Kidney (tissue), 13 donors: ENCODE measurements at regions not wholly inside any gene's neighbourhood (a gene's known extent, or its start where the extent isn't known, plus 50 kb on each side); places are given as distances from the start of the nearest gene placed in this dataset.

ENCODE experiments used
- DNase-seq, 5 donors: peaks; one replicate each; pipeline ENCODE4 v3.0.0-alpha.2; 2013 to 2020
- FAIRE-seq: peaks from 2 replicates; lab custom pipeline; 2012; peaks lifted over from hg19 to GRCh38; lab: Jason Lieb, UNC
- H3K27ac ChIP-seq, 2 donors: one replicate each; pipeline ENCODE4 v1.7.0; 2013; ENCODE audit warnings: low read depth in 2 of 2, low read length in 2 of 2, inconsistent platforms in 1 of 2
- H3K27me3 ChIP-seq: one replicate; pipeline ENCODE4 v1.7.1; 2013; ENCODE audit warnings: low read length, inconsistent platforms; ENCODE audit not compliant: control insufficient read depth, insufficient read depth
- H3K36me3 ChIP-seq, 3 donors: one replicate each; pipeline versions ENCODE4 v1.7.0 to v1.7.1; 2013; ENCODE audit warnings: low read length in 3 of 3, control low read depth in 1 of 3, inconsistent platforms in 1 of 3; ENCODE audit not compliant: insufficient read depth in 3 of 3, control insufficient read depth in 2 of 3
- H3K4me1 ChIP-seq, 3 donors: one replicate each; pipeline versions ENCODE4 v1.7.0 to v1.7.1; 2013; ENCODE audit warnings: low read length in 3 of 3, inconsistent platforms in 1 of 3, low read depth in 1 of 3; ENCODE audit not compliant: control insufficient read depth in 2 of 3, insufficient read depth in 2 of 3
- H3K4me3 ChIP-seq, 3 donors: one replicate each; pipeline versions ENCODE4 v1.7.0 to v1.8.1; 2013; ENCODE audit warnings: low read length in 3 of 3, control low read depth in 1 of 3, inconsistent platforms in 1 of 3
- H3K9ac ChIP-seq, 3 donors: one replicate each; pipeline versions ENCODE4 v1.7.0 to v1.7.1; 2013; ENCODE audit warnings: low read length in 3 of 3, control low read depth in 1 of 3, inconsistent platforms in 1 of 3
- H3K9me3 ChIP-seq, 3 donors: one replicate each; pipeline versions ENCODE4 v1.7.0 to v1.7.1; 2013; ENCODE audit warnings: low read length in 3 of 3, control low read depth in 1 of 3, inconsistent platforms in 1 of 3; ENCODE audit not compliant: control insufficient read depth in 2 of 3, insufficient read depth in 1 of 3
- intact Hi-C: fragments of 100-400 bp; cut with DNase I; formaldehyde crosslinking; loops from one replicate; pipeline ENCODE4 v1.11.1; 2022
- TF ChIP-seq, protein P1 (sequence below): IDR thresholded peaks from 3 replicates; pipeline ENCODE4 v1.5.1; 2012; ENCODE audit warnings: mild to moderate bottlenecking, moderate library complexity, borderline replicate concordance; ENCODE audit not compliant: insufficient read depth; ENCODE audit errors: extremely low read depth
- donor health status: control.
- donor health status: control.
- donor health status: control.
- donor health status: control.
- donor health status: control.
- donor health status: DM: yes; HTN: yes; CAD: no.
- donor health status: Normal renal cell carcinoma (clear cell type).

DNA sequence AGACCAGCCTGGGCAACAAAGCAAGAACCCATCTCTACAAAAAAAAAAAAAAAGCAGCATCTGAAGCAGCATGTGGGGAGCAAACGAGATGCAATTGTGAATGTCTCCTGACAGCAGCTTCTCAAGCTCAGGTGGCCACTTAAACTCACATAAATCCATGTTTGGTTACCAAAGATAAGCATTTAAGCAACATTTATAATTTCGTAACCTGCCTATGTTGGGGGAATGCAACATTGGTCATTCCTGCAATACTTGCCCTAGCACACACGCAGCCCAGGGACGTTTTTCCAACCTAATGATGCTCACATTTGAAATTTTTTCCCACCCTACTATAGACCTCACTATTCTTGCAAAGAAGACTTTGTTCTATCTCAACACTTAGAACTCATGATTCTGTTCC is 113.3 kb downstream of the ZFP64 start:
- no peaks in the 10 kb centered on the region for H3K4me1 ChIP-seq
- TF ChIP-seq, protein P1, sequence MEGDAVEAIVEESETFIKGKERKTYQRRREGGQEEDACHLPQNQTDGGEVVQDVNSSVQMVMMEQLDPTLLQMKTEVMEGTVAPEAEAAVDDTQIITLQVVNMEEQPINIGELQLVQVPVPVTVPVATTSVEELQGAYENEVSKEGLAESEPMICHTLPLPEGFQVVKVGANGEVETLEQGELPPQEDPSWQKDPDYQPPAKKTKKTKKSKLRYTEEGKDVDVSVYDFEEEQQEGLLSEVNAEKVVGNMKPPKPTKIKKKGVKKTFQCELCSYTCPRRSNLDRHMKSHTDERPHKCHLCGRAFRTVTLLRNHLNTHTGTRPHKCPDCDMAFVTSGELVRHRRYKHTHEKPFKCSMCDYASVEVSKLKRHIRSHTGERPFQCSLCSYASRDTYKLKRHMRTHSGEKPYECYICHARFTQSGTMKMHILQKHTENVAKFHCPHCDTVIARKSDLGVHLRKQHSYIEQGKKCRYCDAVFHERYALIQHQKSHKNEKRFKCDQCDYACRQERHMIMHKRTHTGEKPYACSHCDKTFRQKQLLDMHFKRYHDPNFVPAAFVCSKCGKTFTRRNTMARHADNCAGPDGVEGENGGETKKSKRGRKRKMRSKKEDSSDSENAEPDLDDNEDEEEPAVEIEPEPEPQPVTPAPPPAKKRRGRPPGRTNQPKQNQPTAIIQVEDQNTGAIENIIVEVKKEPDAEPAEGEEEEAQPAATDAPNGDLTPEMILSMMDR = no peak
- H3K36me3 ChIP-seq = no peaks in the 10 kb centered on the region
- H3K27me3 ChIP-seq = no peaks in the 10 kb centered on the region
- no peak overlapping the region for H3K27ac ChIP-seq
- FAIRE-seq = no peak
- no peak overlapping the region for H3K4me3 ChIP-seq
- no peak for DNase-seq
- H3K9ac ChIP-seq = no peak overlapping the region
- no peaks in the 10 kb centered on the region for H3K9me3 ChIP-seq
- intact Hi-C loops = no loop called here

DNA sequence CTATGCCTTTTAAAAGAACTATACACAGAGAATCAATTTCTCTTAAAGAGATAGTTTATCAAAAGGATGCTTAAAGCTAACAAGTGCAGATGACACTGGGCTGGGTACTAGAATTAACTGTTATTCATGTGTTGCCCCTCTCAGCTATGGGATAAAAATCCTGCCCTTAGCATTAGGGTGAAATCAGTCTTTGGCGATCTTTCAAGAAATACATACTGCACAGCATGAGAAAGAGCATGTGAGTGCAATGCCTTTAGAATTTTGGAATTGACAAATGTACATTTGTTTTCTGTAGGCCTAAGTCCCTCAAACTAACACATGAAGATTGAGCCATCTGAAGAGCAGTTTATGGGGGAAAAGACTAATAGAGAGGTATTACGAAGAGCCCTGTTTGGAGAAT is 115.4 kb downstream of the ZFP64 start:
- Histone ChIP-seq H3K36me3 (peaks cover 0 to 3% (median 0%) of the 10 kb centered on the region in 3 donors), H3K4me1 (no peaks in the 10 kb centered on the region), H3K27ac (no peak overlapping the region), H3K27me3 (no peaks in the 10 kb centered on the region), H3K9ac (no peak overlapping the region), H3K9me3 (no peaks in the 10 kb centered on the region), H3K4me3 (no peak overlapping the region)
- TF ChIP-seq, protein P1 = no peak
- peak in 1 of 5 donors; percentile 12 for DNase-seq
- FAIRE-seq = no peak
- intact Hi-C loops = no loop called here

DNA sequence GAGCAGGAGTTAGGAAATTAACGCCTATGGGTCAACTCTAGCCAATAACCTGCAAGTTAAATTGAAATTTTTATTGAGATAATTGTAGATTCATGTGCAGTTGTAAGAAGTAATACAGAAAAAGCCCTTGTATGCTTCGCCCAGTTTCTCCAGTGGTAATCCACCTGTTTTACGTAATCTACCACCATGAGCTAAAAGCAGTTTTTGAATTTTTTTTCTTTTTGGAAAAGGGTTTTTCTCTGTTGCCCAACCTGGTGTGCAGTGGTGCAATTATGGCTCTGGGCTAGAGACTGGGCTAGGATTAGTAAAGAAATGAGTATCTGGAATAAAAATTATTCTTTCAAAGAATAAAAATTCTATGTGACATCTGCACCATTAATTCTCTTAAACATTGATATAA is 116.2 kb downstream of the ZFP64 start:
- no peak for DNase-seq

More for the DNA sequence above, 116.2 kb downstream of the ZFP64 start:
- H3K27me3 ChIP-seq = no peaks in the 10 kb centered on the region
- no peak overlapping the region for H3K4me3 ChIP-seq
- H3K4me1 ChIP-seq = no peaks in the 10 kb centered on the region
- TF ChIP-seq, protein P1 = no peak
- intact Hi-C loops = no loop called here
- H3K9ac ChIP-seq = no peak overlapping the region
- H3K36me3 ChIP-seq = peaks cover 0 to 3% (median 0%) of the 10 kb centered on the region in 3 donors
- H3K9me3 ChIP-seq = no peaks in the 10 kb centered on the region
- no peak overlapping the region for H3K27ac ChIP-seq
- no peak for FAIRE-seq
